ENCODE measurements at regions not wholly inside any gene's neighbourhood (a gene's known extent, or its start where the extent isn't known, plus 50 kb on each side); places are given as distances from the start of the nearest gene placed in this dataset.

- no peak for TF ChIP-seq POLR2A (IDR thresholded peaks at IDR 0.05; ENCODE audit: low read depth)
- no peak for TF ChIP-seq CTCF (IDR thresholded peaks at IDR 0.05)
Observed at GRCh38 chr4:45064741-45065140, 338.4 kb upstream of the GNPDA2 start.
